Upper lobe of left lung (tissue), 4 donors: ENCODE measurements at regions not wholly inside any gene's neighbourhood (a gene's known extent, or its start where the extent isn't known, plus 50 kb on each side); places are given as distances from the start of the nearest gene placed in this dataset.

Experiments used
- CTCF ChIP-seq, 6 experiments: fragments of 450-650 bp in 4 of 6; fragments of 200-600 bp in 2 of 6; sonication (generic) in 2 of 6; IDR thresholded peaks; one replicate each; pipeline ENCODE4 v1.5.1; 2016 to 2019; ENCODE audit warnings: antibody characterized with exemption in 6 of 6
- POLR2A ChIP-seq, 4 donors: fragments of 450-650 bp; IDR thresholded peaks; one replicate each; pipeline ENCODE4 v1.5.1; 2016 to 2017; ENCODE audit warnings: antibody characterized with exemption in 4 of 4, mild to moderate bottlenecking in 2 of 4

GRCh38 chr1:219312967-219313366, 139.3 kb downstream of the LYPLAL1 start:
- TF ChIP-seq CTCF (IDR thresholded peaks at IDR 0.05) (no peak), POLR2A (IDR thresholded peaks at IDR 0.05) (no peak)
